H1 (cell line): ENCODE measurements at regions not wholly inside any gene's neighbourhood (a gene's known extent, or its start where the extent isn't known, plus 50 kb on each side); places are given as distances from the start of the nearest gene placed in this dataset.

ENCODE experiments used
- CBX5 ChIP-seq: fragments of 300-800, 300-1000 bp; sonication (generic); IDR thresholded peaks from 2 replicates; pipeline ENCODE4 v1.7.1; 2016; ENCODE audit warnings: antibody characterized with exemption, low read length, low read depth
- CEBPB ChIP-seq: IDR thresholded peaks from 2 replicates; pipeline ENCODE4 v1.6.1; 2012; ENCODE audit warnings: low read depth, low read length
- CTCF ChIP-seq, 3 experiments: IDR thresholded peaks; 1 replicate in 2 of 3; 2 replicates in 1 of 3; pipeline versions ENCODE4 v1.5.1 to v1.6.1; 2011; ENCODE audit warnings: low read length in 3 of 3, mild to moderate bottlenecking in 3 of 3, inconsistent platforms in 2 of 3, low read depth in 1 of 3, moderate library complexity in 1 of 3; ENCODE audit not compliant: insufficient read depth in 1 of 3; ENCODE audit errors: control extremely low read depth in 1 of 3
- EGR1 ChIP-seq: IDR thresholded peaks from 2 replicates; pipeline ENCODE4 v1.6.1; 2011; ENCODE audit warnings: low read depth, low read length, borderline replicate concordance
- EZH2 ChIP-seq: fragments of 200-600 bp; sonication (generic); IDR thresholded peaks from 2 replicates; pipeline ENCODE4 v1.7.1; 2012; ENCODE audit warnings: low read depth, mild to moderate bottlenecking, moderate library complexity, low read length, inconsistent platforms; ENCODE audit not compliant: severe bottlenecking
- GTF2F1 ChIP-seq: IDR thresholded peaks from 2 replicates; pipeline ENCODE4 v1.6.1; 2012; ENCODE audit warnings: low read depth, low read length, improper control_type of control experiment, borderline replicate concordance
- JUND ChIP-seq: IDR thresholded peaks from 2 replicates; pipeline ENCODE4 v1.6.1; 2011; ENCODE audit warnings: mild to moderate bottlenecking, improper control_type of control experiment, low read length
- MAFK ChIP-seq: IDR thresholded peaks from 2 replicates; pipeline ENCODE4 v1.6.1; 2012; ENCODE audit warnings: low read depth, mild to moderate bottlenecking, improper control_type of control experiment, low read length
- POLR2A ChIP-seq, 2 experiments: IDR thresholded peaks; 1 replicate in 1 of 2; 2 replicates in 1 of 2; pipeline ENCODE4 v1.6.1; 2011; ENCODE audit warnings: low read depth in 2 of 2, low read length in 2 of 2, mild to moderate bottlenecking in 2 of 2; ENCODE audit errors: control extremely low read depth in 1 of 2
- POLR2AphosphoS5 ChIP-seq: IDR thresholded peaks from 2 replicates; pipeline ENCODE4 v1.6.1; 2011; ENCODE audit warnings: low read depth, low read length
- USF2 ChIP-seq: IDR thresholded peaks from 2 replicates; pipeline ENCODE4 v1.6.1; 2011; ENCODE audit warnings: low read length, improper control_type of control experiment

- TF ChIP-seq CTCF (IDR thresholded peaks at IDR 0.05; ENCODE audit: control extremely low read depth in 1 of 3, insufficient read depth in 1 of 3, low read depth in 1 of 3, low read length in 3 of 3) (no peak), USF2 (no peak), GTF2F1 (no peak), CEBPB (no peak), POLR2A (IDR thresholded peaks at IDR 0.05; ENCODE audit: control extremely low read depth in 1 of 2, low read depth in 2 of 2, low read length in 2 of 2) (no peak), CBX5 (no peak), EGR1 (no peak), MAFK (no peak), POLR2AphosphoS5 (no peak), EZH2 (no peak), JUND (no peak)
These were observed 899.7 kb downstream of the ADGRL2 start for GRCh38 chr1:82700476-82700875.
